ENCODE measurements at regions not wholly inside any gene's neighbourhood (a gene's known extent, or its start where the extent isn't known, plus 50 kb on each side); places are given as distances from the start of the nearest gene placed in this dataset.

- Histone ChIP-seq H3K79me2 (replicated peaks; ENCODE audit: insufficient read depth) (no peaks in the 10 kb centered on the region), H3K27me3 (ENCODE audit: insufficient read depth) (no peaks in the 10 kb centered on the region), H3K9me2 (ENCODE audit: insufficient read depth) (peaks cover 13% of the 10 kb centered on the region), H2AFZ (peak overlapping the region; percentile 52; the same call in 1 of the 2 replicates), H3K4me1 (ENCODE audit: insufficient read depth) (no peaks in the 10 kb centered on the region), H3K4me2 (no peak overlapping the region), H3K27ac (ENCODE audit: low read depth) (no peak overlapping the region), H3F3A (replicated peaks; ENCODE audit: low read depth) (no peaks in the 10 kb centered on the region), H4K20me1 (replicated peaks; ENCODE audit: insufficient read depth) (no peaks in the 10 kb centered on the region), H3K36me3 (ENCODE audit: insufficient read depth) (no peaks in the 10 kb centered on the region), H3K4me3 (no peak overlapping the region)
- TF ChIP-seq JUNB (IDR thresholded peaks at IDR 0.05; ENCODE audit: unreplicated experiment) (no peak), POLR2AphosphoS5 (IDR thresholded peaks at IDR 0.05; ENCODE audit: low read depth) (no peak), NANOG (IDR thresholded peaks at IDR 0.05; ENCODE audit: borderline replicate concordance) (no peak), CTCF (conservative IDR thresholded peaks at IDR 0.05; ENCODE audit: low read depth in 2 of 2) (no peak), REST (IDR thresholded peaks at IDR 0.05; ENCODE audit: unreplicated experiment) (no peak), CREB1 (CRISPR knock-in tag; IDR thresholded peaks at IDR 0.05; ENCODE audit: low read depth) (no peak), EZH2 (IDR thresholded peaks at IDR 0.05; ENCODE audit: low read depth, unreplicated experiment) (no peak), ETS1 (IDR thresholded peaks at IDR 0.05) (no peak), EZH2phosphoT487 (IDR thresholded peaks at IDR 0.05; ENCODE audit: unreplicated experiment) (no peak), STAT1 (IDR thresholded peaks at IDR 0.05; ENCODE audit: unreplicated experiment) (no peak), ZNF331 (CRISPR knock-in tag; IDR thresholded peaks at IDR 0.05; ENCODE audit: low read depth) (no peak), ZNF114 (CRISPR knock-in tag; IDR thresholded peaks at IDR 0.05) (no peak), ZNF462 (CRISPR knock-in tag; IDR thresholded peaks at IDR 0.05) (no peak)
- H3K27ac Mint-ChIP-seq: no peak overlapping the region; the same call in 1 of the 2 replicates
- no peak for DNase-seq (ENCODE audit: low spot score)
- no peaks in the 10 kb centered on the region for H3K9me3 Mint-ChIP-seq
- no peaks in the 10 kb centered on the region for H3K36me3 Mint-ChIP-seq (ENCODE audit: low read depth)
- no peaks in the 10 kb centered on the region for H3K27me3 Mint-ChIP-seq (ENCODE audit: insufficient read depth, low read depth, poor library complexity)
- H3K4me3 Mint-ChIP-seq: no peak overlapping the region
- H3K4me1 Mint-ChIP-seq: no peaks in the 10 kb centered on the region
- no peak for ATAC-seq
Observed at GRCh38 chr2:204023088-204023487, 86.5 kb downstream of the ICOS start.

Measured in GM23338 (cell line).